ENCODE measurements at regions not wholly inside any gene's neighbourhood (a gene's known extent, or its start where the extent isn't known, plus 50 kb on each side); places are given as distances from the start of the nearest gene placed in this dataset.

- no peaks in the 10 kb centered on the region for H3K27me3 ChIP-seq (ENCODE audit: control insufficient read depth, insufficient read depth, low read length)
- DNase-seq (ENCODE audit: low read depth) (no peak), FAIRE-seq (no peak)
These were observed 220.3 kb downstream of the POU4F1 start for GRCh38 chr13:78383071-78383484.

GRCh38 chr13:78382491-78382890, 220.9 kb downstream of the POU4F1 start:
- FAIRE-seq (no peak), DNase-seq (ENCODE audit: low read depth) (no peak)
- TF ChIP-seq CTCF (IDR thresholded peaks at IDR 0.05; ENCODE audit: insufficient read depth, low read length, severe bottlenecking): no peak
- H3K27me3 ChIP-seq (ENCODE audit: control insufficient read depth, insufficient read depth, low read length): no peaks in the 10 kb centered on the region
- H3K36me3 ChIP-seq (ENCODE audit: control insufficient read depth, insufficient read depth, low read length): no peaks in the 10 kb centered on the region
- no peak overlapping the region for H3K4me3 ChIP-seq (ENCODE audit: low read depth, low read length)

More at GRCh38 chr13:78383071-78383484, 220.3 kb downstream of the POU4F1 start:
- no peak for TF ChIP-seq CTCF (IDR thresholded peaks at IDR 0.05; ENCODE audit: insufficient read depth, low read length, severe bottlenecking)
- H3K36me3 ChIP-seq (ENCODE audit: control insufficient read depth, insufficient read depth, low read length): no peaks in the 10 kb centered on the region
- H3K4me3 ChIP-seq (ENCODE audit: low read depth, low read length): no peak overlapping the region

- Histone ChIP-seq H3K4me3 (ENCODE audit: low read depth, low read length) (no peak overlapping the region), H3K27me3 (ENCODE audit: control insufficient read depth, insufficient read depth, low read length) (no peaks in the 10 kb centered on the region), H3K36me3 (ENCODE audit: control insufficient read depth, insufficient read depth, low read length) (no peaks in the 10 kb centered on the region)
- FAIRE-seq (no peak), DNase-seq (ENCODE audit: low read depth) (no peak)
- no peak for TF ChIP-seq CTCF (IDR thresholded peaks at IDR 0.05; ENCODE audit: insufficient read depth, low read length, severe bottlenecking)
These were observed 226.5 kb downstream of the POU4F1 start for GRCh38 chr13:78376822-78377221.

GRCh38 chr13:78376033-78376432, 227.3 kb downstream of the POU4F1 start:
- FAIRE-seq: no peak
- H3K4me3 ChIP-seq (ENCODE audit: low read depth, low read length): no peak overlapping the region

GRCh38 chr13:78372581-78372980, 230.8 kb downstream of the POU4F1 start:
- no peak for TF ChIP-seq CTCF (IDR thresholded peaks at IDR 0.05; ENCODE audit: insufficient read depth, low read length, severe bottlenecking)
- Histone ChIP-seq H3K4me3 (ENCODE audit: low read depth, low read length) (no peak overlapping the region), H3K27me3 (ENCODE audit: control insufficient read depth, insufficient read depth, low read length) (no peaks in the 10 kb centered on the region), H3K36me3 (ENCODE audit: control insufficient read depth, insufficient read depth, low read length) (no peaks in the 10 kb centered on the region)
- FAIRE-seq (no peak), DNase-seq (ENCODE audit: low read depth) (no peak)

More at GRCh38 chr13:78376033-78376432, 227.3 kb downstream of the POU4F1 start:
- H3K27me3 ChIP-seq (ENCODE audit: control insufficient read depth, insufficient read depth, low read length): no peaks in the 10 kb centered on the region
- no peaks in the 10 kb centered on the region for H3K36me3 ChIP-seq (ENCODE audit: control insufficient read depth, insufficient read depth, low read length)
- no peak for DNase-seq (ENCODE audit: low read depth)
- no peak for TF ChIP-seq CTCF (IDR thresholded peaks at IDR 0.05; ENCODE audit: insufficient read depth, low read length, severe bottlenecking)

- no peaks in the 10 kb centered on the region for H3K36me3 ChIP-seq (ENCODE audit: control insufficient read depth, insufficient read depth, low read length)
- no peaks in the 10 kb centered on the region for H3K27me3 ChIP-seq (ENCODE audit: control insufficient read depth, insufficient read depth, low read length)
- FAIRE-seq (no peak), DNase-seq (ENCODE audit: low read depth) (no peak)
- H3K4me3 ChIP-seq (ENCODE audit: low read depth, low read length): no peak overlapping the region
- no peak for TF ChIP-seq CTCF (IDR thresholded peaks at IDR 0.05; ENCODE audit: insufficient read depth, low read length, severe bottlenecking)
These were observed 233.1 kb downstream of the POU4F1 start for GRCh38 chr13:78370231-78370630.

Measured in bronchial epithelial cell (primary cell).